DOHH2 (cell line): ENCODE measurements at regions not wholly inside any gene's neighbourhood (a gene's known extent, or its start where the extent isn't known, plus 50 kb on each side); places are given as distances from the start of the nearest gene placed in this dataset.

ENCODE experiments used
- H3F3A ChIP-seq: fragments of 200-600 bp; sonication (generic), shearing (Covaris generic); 2 replicates; pipeline ENCODE4 v1.6.0; 2016; ENCODE audit warnings: antibody characterized with exemption, mild to moderate bottlenecking; ENCODE audit not compliant: control insufficient read depth, insufficient read depth
- H3K27ac ChIP-seq: fragments of 200-600 bp; sonication (generic); 2 replicates; pipeline ENCODE4 v1.5.1; 2014; ENCODE audit warnings: low read depth, mild to moderate bottlenecking, low read length, moderate library complexity
- H3K27me3 ChIP-seq: fragments of 200-600 bp; sonication (generic); 2 replicates; pipeline ENCODE4 v1.6.1; 2014; ENCODE audit warnings: mild to moderate bottlenecking, low read length, mixed read lengths; ENCODE audit not compliant: control insufficient read depth
- H3K36me3 ChIP-seq: fragments of 200-600 bp; sonication (generic); 2 replicates; pipeline ENCODE4 v1.6.1; 2014; ENCODE audit warnings: mild to moderate bottlenecking, low read length, moderate library complexity, mixed read lengths; ENCODE audit not compliant: control insufficient read depth
- H3K4me1 ChIP-seq: fragments of 200-600 bp; sonication (generic); 2 replicates; pipeline ENCODE4 v1.6.1; 2014; ENCODE audit warnings: mild to moderate bottlenecking, low read length, mixed read lengths; ENCODE audit not compliant: control insufficient read depth
- H3K4me2 ChIP-seq: fragments of 200-600 bp; sonication (generic); 2 replicates; pipeline ENCODE4 v1.6.0; 2014; ENCODE audit warnings: mild to moderate bottlenecking, low read length, moderate library complexity
- H3K4me3 ChIP-seq: fragments of 200-600 bp; sonication (generic); 2 replicates; pipeline ENCODE4 v1.5.1; 2014; ENCODE audit warnings: mild to moderate bottlenecking, low read length, mixed read lengths
- H3K79me2 ChIP-seq: fragments of 200-600 bp; sonication (generic); 2 replicates; pipeline ENCODE4 v1.6.1; 2014; ENCODE audit warnings: mild to moderate bottlenecking, low read length, mixed read lengths; ENCODE audit not compliant: control insufficient read depth
- H3K9me2 ChIP-seq: fragments of 200-600 bp; sonication (generic); replicated peaks from 2 replicates; pipeline ENCODE4 v1.6.1; 2014; ENCODE audit warnings: mild to moderate bottlenecking, low read length, mixed read lengths; ENCODE audit not compliant: control insufficient read depth
- H3K9me3 ChIP-seq: fragments of 200-600 bp; sonication (generic); 2 replicates; pipeline ENCODE4 v1.6.1; 2014; ENCODE audit warnings: antibody characterized with exemption, low read length, mixed read lengths; ENCODE audit not compliant: control insufficient read depth, insufficient read depth
- H4K20me1 ChIP-seq: fragments of 200-600 bp; sonication (generic); 2 replicates; pipeline ENCODE4 v1.6.0; 2014; ENCODE audit warnings: low read depth, mild to moderate bottlenecking, antibody characterized with exemption, low read length, moderate library complexity; ENCODE audit not compliant: control insufficient read depth, insufficient read depth
- EZH2phosphoT487 ChIP-seq: fragments of 200-600 bp; sonication (generic); IDR thresholded peaks from 2 replicates; pipeline ENCODE4 v1.6.1; 2017; ENCODE audit warnings: borderline replicate concordance, mild to moderate bottlenecking, antibody characterized with exemption, low read length, moderate library complexity, mixed read lengths
- TF ChIP-seq, protein P1 (sequence below): fragments of 200-600 bp; sonication (generic); IDR thresholded peaks from one replicate; pipeline ENCODE4 v1.5.1; 2014; ENCODE audit warnings: antibody characterized with exemption, mild to moderate bottlenecking, low read depth, low read length; ENCODE audit not compliant: poor library complexity, severe bottlenecking

DNA sequence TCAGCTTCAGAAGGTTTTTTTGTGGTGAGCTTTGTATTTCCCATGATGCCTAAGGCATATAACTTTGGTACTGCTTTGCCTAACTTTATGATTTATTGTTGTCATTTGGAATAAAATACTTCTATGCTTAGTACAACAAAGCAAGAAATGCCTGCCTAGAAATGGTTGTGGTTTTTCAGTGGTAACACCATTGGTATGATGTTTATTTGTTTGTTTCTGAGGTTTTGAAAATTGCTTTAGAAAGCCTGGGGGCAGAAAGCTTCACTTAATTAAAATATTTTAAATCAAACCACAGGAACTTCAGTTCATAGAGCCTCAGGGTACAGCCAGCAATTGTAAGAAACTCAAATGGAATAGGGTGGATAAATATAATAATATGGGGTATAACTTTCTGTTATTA lies 351.2 kb upstream of the MAP3K7 start:
- H3K27me3 ChIP-seq, result no peaks in the 10 kb centered on the region
- no peaks in the 10 kb centered on the region for H3F3A ChIP-seq
- H3K4me1 ChIP-seq, result peaks cover 4% of the 10 kb centered on the region
- no peaks in the 10 kb centered on the region for H3K79me2 ChIP-seq
- no peaks in the 10 kb centered on the region for H3K9me3 ChIP-seq
- H3K36me3 ChIP-seq, result no peaks in the 10 kb centered on the region
- H3K4me3 ChIP-seq, result no peak overlapping the region
- no peaks in the 10 kb centered on the region for H4K20me1 ChIP-seq
- H3K4me2 ChIP-seq, result no peak overlapping the region
- H3K27ac ChIP-seq, result no peak overlapping the region
- TF ChIP-seq EZH2phosphoT487, result no peak
- TF ChIP-seq, protein P1, sequence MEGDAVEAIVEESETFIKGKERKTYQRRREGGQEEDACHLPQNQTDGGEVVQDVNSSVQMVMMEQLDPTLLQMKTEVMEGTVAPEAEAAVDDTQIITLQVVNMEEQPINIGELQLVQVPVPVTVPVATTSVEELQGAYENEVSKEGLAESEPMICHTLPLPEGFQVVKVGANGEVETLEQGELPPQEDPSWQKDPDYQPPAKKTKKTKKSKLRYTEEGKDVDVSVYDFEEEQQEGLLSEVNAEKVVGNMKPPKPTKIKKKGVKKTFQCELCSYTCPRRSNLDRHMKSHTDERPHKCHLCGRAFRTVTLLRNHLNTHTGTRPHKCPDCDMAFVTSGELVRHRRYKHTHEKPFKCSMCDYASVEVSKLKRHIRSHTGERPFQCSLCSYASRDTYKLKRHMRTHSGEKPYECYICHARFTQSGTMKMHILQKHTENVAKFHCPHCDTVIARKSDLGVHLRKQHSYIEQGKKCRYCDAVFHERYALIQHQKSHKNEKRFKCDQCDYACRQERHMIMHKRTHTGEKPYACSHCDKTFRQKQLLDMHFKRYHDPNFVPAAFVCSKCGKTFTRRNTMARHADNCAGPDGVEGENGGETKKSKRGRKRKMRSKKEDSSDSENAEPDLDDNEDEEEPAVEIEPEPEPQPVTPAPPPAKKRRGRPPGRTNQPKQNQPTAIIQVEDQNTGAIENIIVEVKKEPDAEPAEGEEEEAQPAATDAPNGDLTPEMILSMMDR, result no peak
- H3K9me2 ChIP-seq, result no peaks in the 10 kb centered on the region

DNA sequence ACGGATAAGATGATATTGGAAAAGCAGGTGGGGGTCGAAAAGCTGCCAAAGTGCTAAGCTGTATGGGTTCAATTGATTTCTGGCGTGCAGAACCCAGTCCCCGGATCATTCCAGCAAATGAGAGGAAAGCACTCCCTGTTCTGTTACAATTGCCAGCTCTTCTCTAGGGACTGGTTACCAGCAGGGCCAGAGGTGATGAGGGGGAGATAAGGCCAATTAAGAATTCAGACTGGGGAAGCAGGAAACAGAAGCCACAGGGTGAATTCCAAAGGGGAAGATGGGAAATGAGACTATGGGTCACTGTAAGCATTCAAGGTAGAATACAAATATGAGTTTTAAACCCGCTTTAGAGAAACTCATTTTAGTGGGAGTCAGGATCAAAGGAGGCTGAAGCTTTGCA lies 349.4 kb upstream of the MAP3K7 start:
- no peak overlapping the region for H3K4me3 ChIP-seq
- H3K27me3 ChIP-seq, result no peaks in the 10 kb centered on the region; the same call in 1 of the 2 replicates
- H3K9me3 ChIP-seq, result no peaks in the 10 kb centered on the region
- H3K4me1 ChIP-seq, result peaks cover 4% of the 10 kb centered on the region
- no peaks in the 10 kb centered on the region for H3K36me3 ChIP-seq
- no peak overlapping the region for H3K27ac ChIP-seq
- H3F3A ChIP-seq, result no peaks in the 10 kb centered on the region
- no peaks in the 10 kb centered on the region for H3K79me2 ChIP-seq
- no peaks in the 10 kb centered on the region for H3K9me2 ChIP-seq
- TF ChIP-seq, protein P1, result no peak
- TF ChIP-seq EZH2phosphoT487, result no peak
- H3K4me2 ChIP-seq, result no peak overlapping the region
- no peaks in the 10 kb centered on the region for H4K20me1 ChIP-seq

- Histone ChIP-seq H4K20me1 (no peaks in the 10 kb centered on the region), H3K27ac (no peak overlapping the region), H3K4me2 (no peak overlapping the region), H3K79me2 (no peaks in the 10 kb centered on the region), H3K9me3 (no peaks in the 10 kb centered on the region), H3K4me3 (no peak overlapping the region), H3K9me2 (no peaks in the 10 kb centered on the region), H3K4me1 (no peaks in the 10 kb centered on the region), H3K36me3 (no peaks in the 10 kb centered on the region), H3K27me3 (no peaks in the 10 kb centered on the region; the same call in 1 of the 2 replicates), H3F3A (no peaks in the 10 kb centered on the region)
- TF ChIP-seq EZH2phosphoT487, result no peak
- TF ChIP-seq, protein P1, result no peak
Observed at GRCh38 chr6:90934966-90935365, 348.1 kb upstream of the MAP3K7 start.
